Caco-2 (cell line): ENCODE measurements at regions not wholly inside any gene's neighbourhood (a gene's known extent, or its start where the extent isn't known, plus 50 kb on each side); places are given as distances from the start of the nearest gene placed in this dataset.

Experiments
- BruUV-seq: library from RNA; stranded (reverse); fragments of 400-500 nt; replicated peaks from 2 replicates; lab custom pipeline; 2021; lab: Mats Ljungman, UMichigan
- CTCF ChIA-PET: fragments of 300-600 bp; sonication (Branson Sonifier 250); formaldehyde crosslinking; loops from one replicate; lab custom pipeline; 2022; ENCODE audit warnings: antibody characterized with exemption; lab: Charles Lee
- POLR2A ChIA-PET: fragments of 300-600 bp; sonication (Branson Sonifier 250); formaldehyde crosslinking; loops from one replicate; lab custom pipeline; 2022; ENCODE audit warnings: antibody characterized with exemption; lab: Charles Lee
- DNase-seq, 2 experiments: peaks; one replicate each; pipeline versions ENCODE4 v3.0.0 to v3.0.0-alpha.2; 2020 to 2022
- H3K27me3 ChIP-seq: replicated peaks from 2 replicates; pipeline ENCODE4 v1.6.0; 2011; ENCODE audit warnings: low read length; ENCODE audit not compliant: control insufficient read depth, insufficient read depth
- H3K36me3 ChIP-seq: 2 replicates; pipeline ENCODE4 v1.5.1; 2011; ENCODE audit warnings: low read length; ENCODE audit not compliant: control insufficient read depth, insufficient read depth
- H3K4me1 ChIP-seq: fragments of 250-450 bp; sonication (Bioruptor Pico); 2 replicates; pipeline ENCODE4 v1.5.1; 2020; ENCODE audit warnings: mild to moderate bottlenecking
- H3K4me3 ChIP-seq: 2 replicates; pipeline ENCODE4 v1.5.1; 2011; ENCODE audit warnings: low read depth, mild to moderate bottlenecking, control low read depth, low read length
- H3K9me3 ChIP-seq: fragments of 250-450 bp; sonication (Bioruptor Pico); 2 replicates; pipeline ENCODE4 v1.5.1; 2020; ENCODE audit warnings: mild to moderate bottlenecking, moderate library complexity
- H3K27ac Mint-ChIP-seq: one replicate; pipeline ENCODE4 v1.8.0; 2022; ENCODE audit warnings: mixed read lengths; ENCODE audit not compliant: unreplicated experiment
- H3K27me3 Mint-ChIP-seq: one replicate; pipeline ENCODE4 v1.8.0; 2022; ENCODE audit warnings: mixed read lengths; ENCODE audit not compliant: insufficient read depth, unreplicated experiment
- H3K36me3 Mint-ChIP-seq: one replicate; pipeline ENCODE4 v1.8.0; 2022; ENCODE audit warnings: mild to moderate bottlenecking, mixed read lengths; ENCODE audit not compliant: insufficient read depth, unreplicated experiment
- H3K4me1 Mint-ChIP-seq: one replicate; pipeline ENCODE4 v1.8.0; 2022; ENCODE audit warnings: low read depth, mixed read lengths; ENCODE audit not compliant: unreplicated experiment
- H3K4me3 Mint-ChIP-seq: one replicate; pipeline ENCODE4 v1.8.0; 2022; ENCODE audit warnings: mild to moderate bottlenecking, moderate library complexity, mixed read lengths; ENCODE audit not compliant: unreplicated experiment
- H3K9me3 Mint-ChIP-seq: one replicate; pipeline ENCODE4 v1.8.0; 2022; ENCODE audit warnings: mixed read lengths; ENCODE audit not compliant: unreplicated experiment
- CTCF ChIP-seq, 2 experiments: fragments of 200-600 bp in 1 of 2; IDR thresholded peaks; 1 replicate in 1 of 2; 2 replicates in 1 of 2; pipeline versions ENCODE4 v1.5.1 to v1.8.0; 2011 to 2022; ENCODE audit warnings: antibody characterized with exemption in 1 of 2, control low read depth in 1 of 2, inconsistent platforms in 1 of 2, low read depth in 1 of 2, low read length in 1 of 2, mild to moderate bottlenecking in 1 of 2, moderate library complexity in 1 of 2; ENCODE audit not compliant: insufficient read depth in 1 of 2, severe bottlenecking in 1 of 2, unreplicated experiment in 1 of 2
- intact Hi-C: fragments of 100-400 bp; cut with micrococcal nuclease; formaldehyde crosslinking; loops from one replicate; pipeline ENCODE4 v1.10.0; 2022; ENCODE audit not compliant: unreplicated experiment

- Histone ChIP-seq H3K36me3 (no peaks in the 10 kb centered on the region), H3K4me1 (no peaks in the 10 kb centered on the region), H3K4me3 (no peak overlapping the region), H3K27me3 (no peaks in the 10 kb centered on the region), H3K9me3 (no peaks in the 10 kb centered on the region)
- H3K27me3 Mint-ChIP-seq = peaks cover 13% of the 10 kb centered on the region
- intact Hi-C loops = no loop called here
- no peak for DNase-seq
- CTCF ChIA-PET = no interaction called here
- POLR2A ChIA-PET = no interaction called here
- H3K36me3 Mint-ChIP-seq = no peaks in the 10 kb centered on the region
- no peaks in the 10 kb centered on the region for H3K4me1 Mint-ChIP-seq
- H3K9me3 Mint-ChIP-seq = no peaks in the 10 kb centered on the region
- H3K4me3 Mint-ChIP-seq = no peak overlapping the region
- no TSS peak for BruUV-seq
- no peak for TF ChIP-seq CTCF (IDR thresholded peaks at IDR 0.05; ENCODE audit: insufficient read depth in 1 of 2, low read depth in 1 of 2, low read length in 1 of 2, severe bottlenecking in 1 of 2, unreplicated experiment in 1 of 2)
- H3K27ac Mint-ChIP-seq = no peak overlapping the region
Measured at GRCh38 chr1:63024132-63024531, 240.2 kb downstream of the ATG4C start.

GRCh38 chr1:63027176-63027575, 243.2 kb downstream of the ATG4C start:
- DNase-seq = no peak
- Histone ChIP-seq H3K36me3 (no peaks in the 10 kb centered on the region), H3K9me3 (no peaks in the 10 kb centered on the region), H3K27me3 (no peaks in the 10 kb centered on the region), H3K4me1 (no peaks in the 10 kb centered on the region), H3K4me3 (no peak overlapping the region)
- intact Hi-C loops = no loop called here
- BruUV-seq = no TSS peak
- H3K4me3 Mint-ChIP-seq = no peak overlapping the region
- POLR2A ChIA-PET = no interaction called here
- TF ChIP-seq CTCF (IDR thresholded peaks at IDR 0.05; ENCODE audit: insufficient read depth in 1 of 2, low read depth in 1 of 2, low read length in 1 of 2, severe bottlenecking in 1 of 2, unreplicated experiment in 1 of 2) = no peak
- peaks cover 14% of the 10 kb centered on the region for H3K27me3 Mint-ChIP-seq
- no peaks in the 10 kb centered on the region for H3K36me3 Mint-ChIP-seq
- CTCF ChIA-PET = no interaction called here
- no peaks in the 10 kb centered on the region for H3K4me1 Mint-ChIP-seq
- H3K9me3 Mint-ChIP-seq = no peaks in the 10 kb centered on the region
- H3K27ac Mint-ChIP-seq = no peak overlapping the region

- no peak for TF ChIP-seq CTCF (IDR thresholded peaks at IDR 0.05; ENCODE audit: insufficient read depth in 1 of 2, low read depth in 1 of 2, low read length in 1 of 2, severe bottlenecking in 1 of 2, unreplicated experiment in 1 of 2)
- Histone ChIP-seq H3K4me3 (no peak overlapping the region), H3K36me3 (no peaks in the 10 kb centered on the region), H3K27me3 (no peaks in the 10 kb centered on the region), H3K4me1 (no peaks in the 10 kb centered on the region), H3K9me3 (no peaks in the 10 kb centered on the region)
- Mint-ChIP-seq H3K27me3 (peaks cover 3% of the 10 kb centered on the region), H3K4me1 (no peaks in the 10 kb centered on the region), H3K27ac (no peak overlapping the region), H3K9me3 (no peaks in the 10 kb centered on the region), H3K4me3 (no peak overlapping the region), H3K36me3 (no peaks in the 10 kb centered on the region)
- ChIA-PET CTCF (no interaction called here), POLR2A (no interaction called here)
- BruUV-seq = no TSS peak
- intact Hi-C loops = no loop called here
- no peak for DNase-seq
Measured at GRCh38 chr1:63032171-63032570, 248.2 kb downstream of the ATG4C start.
